Muscle layer of duodenum (tissue), 2 donors: ENCODE measurements at regions not wholly inside any gene's neighbourhood (a gene's known extent, or its start where the extent isn't known, plus 50 kb on each side); places are given as distances from the start of the nearest gene placed in this dataset.

Experiments used
- H3K27ac ChIP-seq: one replicate; pipeline ENCODE4 v1.7.0; 2013; ENCODE audit warnings: mild to moderate bottlenecking, low read length
- H3K27me3 ChIP-seq: one replicate; pipeline ENCODE4 v1.7.0; 2013; ENCODE audit warnings: low read depth, mild to moderate bottlenecking, control low read depth, low read length
- H3K36me3 ChIP-seq, 2 donors: one replicate each; pipeline ENCODE4 v1.7.0; 2013; ENCODE audit warnings: low read length in 2 of 2, control low read depth in 1 of 2, mild to moderate bottlenecking in 1 of 2; ENCODE audit not compliant: insufficient read depth in 2 of 2, control insufficient read depth in 1 of 2
- H3K4me1 ChIP-seq, 2 donors: one replicate each; pipeline ENCODE4 v1.7.0; 2013; ENCODE audit warnings: low read length in 2 of 2, mild to moderate bottlenecking in 2 of 2, control low read depth in 1 of 2, moderate library complexity in 1 of 2; ENCODE audit not compliant: insufficient read depth in 2 of 2, control insufficient read depth in 1 of 2
- H3K4me3 ChIP-seq, 2 donors: one replicate each; pipeline ENCODE4 v1.7.0; 2013; ENCODE audit warnings: low read length in 2 of 2, low read depth in 1 of 2, mild to moderate bottlenecking in 1 of 2
- H3K9me3 ChIP-seq, 2 donors: one replicate each; pipeline ENCODE4 v1.7.0; 2013; ENCODE audit warnings: low read length in 2 of 2, control low read depth in 1 of 2, mild to moderate bottlenecking in 1 of 2; ENCODE audit not compliant: control insufficient read depth in 1 of 2
- donor health status: healthy.

DNA sequence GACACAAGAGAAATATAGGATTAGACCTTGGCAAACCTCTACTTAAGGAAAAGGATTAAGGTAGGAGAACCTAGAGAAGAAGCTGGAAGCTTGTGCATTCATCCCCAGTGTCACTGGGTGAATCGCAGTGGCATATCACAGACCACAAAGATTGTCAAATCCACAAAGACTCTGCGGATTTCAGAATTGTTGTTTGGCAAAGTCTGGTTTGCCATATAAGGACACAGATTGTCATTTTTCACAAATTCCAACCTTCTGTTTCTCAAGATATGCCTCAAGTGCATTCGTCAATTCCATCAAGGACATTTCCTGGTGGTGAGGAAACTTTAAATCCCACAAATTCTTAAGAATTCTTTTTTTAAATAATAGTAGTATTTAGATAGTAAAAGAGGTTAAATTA, 395.1 kb upstream of the PAPPA start:
- Histone ChIP-seq H3K9me3 (no peaks in the 10 kb centered on the region), H3K27ac (no peak overlapping the region), H3K4me3 (no peak overlapping the region), H3K4me1 (no peaks in the 10 kb centered on the region), H3K36me3 (no peaks in the 10 kb centered on the region), H3K27me3 (no peaks in the 10 kb centered on the region)

DNA sequence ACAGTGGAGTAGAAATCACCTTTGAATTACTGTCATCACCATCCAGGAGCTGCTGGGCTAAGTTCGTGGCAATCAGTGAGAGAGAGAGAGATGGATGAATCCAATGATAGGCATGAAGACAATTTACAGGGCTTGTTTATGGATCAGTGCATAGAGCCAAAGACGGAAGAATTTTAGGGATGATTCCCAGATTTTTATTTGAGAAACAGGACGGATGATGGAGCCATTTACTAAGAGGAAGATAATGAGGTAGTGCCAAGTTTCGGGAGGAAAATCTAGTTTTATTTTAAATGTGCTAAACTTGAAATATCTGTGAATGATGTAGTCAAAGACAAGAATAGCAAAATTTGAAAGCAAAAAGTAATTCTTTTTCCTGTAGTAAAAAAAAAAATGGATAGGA, 394.2 kb upstream of the PAPPA start:
- H3K4me1 ChIP-seq: no peaks in the 10 kb centered on the region
- no peaks in the 10 kb centered on the region for H3K27me3 ChIP-seq
- H3K4me3 ChIP-seq: no peak overlapping the region
- H3K36me3 ChIP-seq: no peaks in the 10 kb centered on the region
- H3K9me3 ChIP-seq: no peaks in the 10 kb centered on the region
- no peak overlapping the region for H3K27ac ChIP-seq

DNA sequence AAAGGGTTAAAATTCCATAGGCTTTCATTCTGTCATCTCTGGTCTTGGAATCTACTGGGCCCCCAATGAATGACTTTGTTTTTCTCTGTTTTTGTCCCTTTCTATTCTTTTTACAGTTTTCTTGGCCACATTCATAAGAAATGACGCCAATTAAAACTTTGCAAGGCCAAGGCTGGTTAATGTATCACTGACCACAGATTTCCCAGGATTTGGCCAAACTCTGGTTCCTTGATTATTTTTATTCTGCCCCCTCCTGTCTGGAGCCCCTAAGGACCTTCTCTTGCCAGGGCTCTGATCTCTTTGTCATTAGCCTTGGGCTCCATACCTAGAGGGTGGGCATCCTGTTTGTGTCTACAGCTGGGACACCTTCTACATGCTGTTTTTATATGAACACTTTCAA, 388.9 kb upstream of the PAPPA start:
- no peaks in the 10 kb centered on the region for H3K4me1 ChIP-seq
- no peaks in the 10 kb centered on the region for H3K9me3 ChIP-seq
- no peaks in the 10 kb centered on the region for H3K36me3 ChIP-seq
- H3K27ac ChIP-seq: no peak overlapping the region
- H3K27me3 ChIP-seq: no peaks in the 10 kb centered on the region
- H3K4me3 ChIP-seq: no peak overlapping the region

DNA sequence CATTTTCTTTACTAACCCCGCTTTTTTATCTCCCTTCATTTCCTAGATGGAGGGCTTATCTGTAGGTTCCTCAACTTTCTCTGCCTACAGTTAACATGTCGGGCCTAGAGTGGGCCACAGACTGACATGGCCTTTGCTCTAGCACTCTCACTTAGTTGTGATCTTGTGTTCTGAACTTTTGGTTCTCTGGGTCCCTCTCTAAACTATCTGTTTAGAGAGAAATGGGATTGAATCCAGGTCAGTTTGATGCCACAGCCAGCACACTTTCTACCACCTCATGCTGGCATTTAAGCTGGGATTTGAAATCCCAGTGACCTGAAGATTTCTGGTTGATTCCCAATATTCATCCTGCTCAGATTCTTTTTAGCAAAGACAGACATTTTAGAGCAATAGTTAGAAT, 388.5 kb upstream of the PAPPA start:
- no peaks in the 10 kb centered on the region for H3K27me3 ChIP-seq
- no peaks in the 10 kb centered on the region for H3K36me3 ChIP-seq
- H3K4me1 ChIP-seq: no peaks in the 10 kb centered on the region
- no peak overlapping the region for H3K27ac ChIP-seq
- H3K9me3 ChIP-seq: peaks cover 0 to 1% of the 10 kb centered on the region in 2 donors
- H3K4me3 ChIP-seq: no peak overlapping the region

DNA sequence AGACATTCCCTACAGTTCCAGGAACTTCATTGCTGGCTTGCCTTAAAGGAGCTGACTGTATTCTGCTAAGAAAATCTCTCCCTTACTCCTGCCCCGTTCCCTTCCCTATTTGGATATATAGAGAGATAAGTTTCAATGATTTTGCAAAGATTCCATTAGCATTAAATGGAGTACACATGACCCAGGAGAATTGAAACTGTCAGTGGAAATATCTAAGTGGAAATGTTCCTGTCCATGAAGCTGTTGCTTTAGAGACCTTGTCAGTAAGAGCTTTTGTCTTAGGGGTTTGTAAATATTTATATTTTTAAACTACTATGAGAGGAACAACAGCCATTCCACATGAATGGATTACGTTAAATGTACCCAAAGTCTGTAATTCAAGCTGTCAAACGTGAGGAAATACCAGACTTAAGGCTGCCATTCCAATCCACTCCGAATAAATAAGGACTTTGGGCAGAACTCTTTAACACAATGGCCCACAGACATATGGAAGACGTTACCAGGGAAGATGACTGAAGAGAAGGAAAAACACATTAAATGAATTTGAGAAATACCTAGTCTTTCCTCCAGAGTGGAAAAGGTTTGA, 387.1 kb upstream of the PAPPA start:
- peaks cover 0 to 3% of the 10 kb centered on the region in 2 donors for H3K9me3 ChIP-seq
- H3K4me3 ChIP-seq: no peak overlapping the region

DNA sequence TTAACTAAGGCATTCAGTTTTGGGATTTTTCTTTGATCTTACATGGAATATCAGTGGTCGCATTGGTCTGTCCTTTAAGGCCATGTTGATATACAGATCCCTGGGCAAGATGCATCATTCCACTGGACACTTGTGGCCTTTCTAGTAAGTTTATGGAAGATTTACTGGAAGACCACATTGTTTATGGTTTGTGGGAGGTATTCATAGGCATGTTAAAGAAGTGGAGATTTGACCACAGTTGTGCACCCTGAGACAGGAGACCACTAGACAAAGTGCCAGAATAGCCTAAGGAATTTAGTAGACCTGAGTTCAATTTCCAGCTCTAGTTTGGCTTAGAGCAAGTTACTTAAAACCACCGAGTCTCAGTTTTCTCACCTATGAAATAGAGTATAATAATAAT, 383.1 kb upstream of the PAPPA start:
- Histone ChIP-seq H3K27ac (no peak overlapping the region), H3K4me1 (no peaks in the 10 kb centered on the region), H3K9me3 (peaks cover 0 to 3% of the 10 kb centered on the region in 2 donors), H3K27me3 (no peaks in the 10 kb centered on the region), H3K4me3 (no peak overlapping the region), H3K36me3 (no peaks in the 10 kb centered on the region)

More for the DNA sequence above, 387.1 kb upstream of the PAPPA start:
- no peaks in the 10 kb centered on the region for H3K27me3 ChIP-seq
- H3K36me3 ChIP-seq: no peaks in the 10 kb centered on the region
- no peak overlapping the region for H3K27ac ChIP-seq
- no peaks in the 10 kb centered on the region for H3K4me1 ChIP-seq

DNA sequence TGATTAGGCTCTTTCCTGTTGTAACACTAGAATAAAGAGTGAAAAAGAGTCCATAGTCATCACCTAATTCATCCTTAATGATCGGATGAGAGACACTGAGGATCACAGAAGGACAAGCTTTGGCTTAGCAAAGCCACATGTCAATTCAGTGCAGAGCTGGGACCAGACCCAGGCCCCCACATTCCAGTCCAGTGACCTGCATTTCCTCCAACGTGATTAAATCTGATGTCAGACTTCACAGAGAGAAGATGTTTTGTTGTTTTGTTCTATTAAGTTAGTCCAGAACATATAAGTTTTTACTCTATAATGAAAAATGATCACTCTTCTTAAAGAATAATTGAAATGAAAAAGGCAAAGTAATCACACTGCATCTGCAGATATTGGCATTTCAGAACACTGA, 377.9 kb upstream of the PAPPA start:
- H3K36me3 ChIP-seq: no peaks in the 10 kb centered on the region
- H3K27ac ChIP-seq: no peak overlapping the region
- H3K27me3 ChIP-seq: no peaks in the 10 kb centered on the region
- no peak overlapping the region for H3K4me3 ChIP-seq
- no peaks in the 10 kb centered on the region for H3K4me1 ChIP-seq
- no peaks in the 10 kb centered on the region for H3K9me3 ChIP-seq

DNA sequence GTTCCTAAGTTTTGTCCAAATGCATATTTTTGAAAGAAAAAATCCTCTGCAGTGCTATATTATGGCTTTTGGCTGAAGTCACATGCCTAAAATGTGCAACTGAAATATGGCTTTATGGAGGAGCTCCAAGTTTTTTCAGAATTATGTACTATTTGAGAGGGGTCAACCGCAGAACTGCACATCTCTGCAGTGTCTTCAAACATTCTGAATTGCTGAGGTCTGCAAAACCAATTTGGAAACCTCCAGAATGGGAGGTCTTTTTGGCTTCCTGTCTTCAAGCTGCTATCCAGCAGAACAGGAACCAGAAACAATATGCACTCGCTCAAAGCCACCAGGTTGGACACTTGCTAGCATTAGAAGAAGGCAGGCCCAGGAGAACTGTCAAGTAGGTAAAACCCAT, 376.0 kb upstream of the PAPPA start:
- H3K4me3 ChIP-seq: no peak overlapping the region

DNA sequence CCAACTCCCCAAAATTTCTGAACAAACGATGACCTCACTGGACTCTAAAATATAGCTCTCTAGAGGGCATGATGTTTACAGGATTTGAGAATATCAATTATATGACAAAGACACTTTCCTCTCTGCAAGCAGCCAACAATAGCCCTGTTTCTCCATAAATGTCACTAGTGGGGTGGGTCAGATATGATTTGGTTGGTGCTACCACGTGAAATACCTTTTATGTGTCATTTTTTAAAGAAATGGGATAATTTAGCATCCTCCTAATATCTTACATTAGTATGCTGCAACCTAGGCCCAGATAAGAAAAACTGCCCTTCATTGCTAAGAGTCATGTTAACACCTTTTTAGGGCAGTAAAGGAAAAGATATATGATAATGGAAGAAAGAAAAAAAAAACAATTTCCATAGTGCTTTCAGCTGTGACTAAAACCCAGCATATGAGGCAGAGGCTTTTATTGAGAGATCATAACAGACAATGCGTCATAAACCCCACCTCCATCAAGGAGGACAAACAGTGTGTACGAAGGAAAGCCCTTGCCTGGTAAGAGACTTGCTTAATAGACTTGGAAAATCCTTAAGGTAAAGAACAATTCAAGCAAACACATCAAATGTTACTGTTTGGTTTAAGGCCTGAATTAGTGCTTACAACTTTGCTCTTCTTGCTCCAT, 372.4 kb upstream of the PAPPA start:
- no peak overlapping the region for H3K27ac ChIP-seq
- H3K9me3 ChIP-seq: no peaks in the 10 kb centered on the region
- no peaks in the 10 kb centered on the region for H3K4me1 ChIP-seq
- H3K27me3 ChIP-seq: no peaks in the 10 kb centered on the region
- H3K36me3 ChIP-seq: no peaks in the 10 kb centered on the region
- H3K4me3 ChIP-seq: no peak overlapping the region

More for the DNA sequence above, 376.0 kb upstream of the PAPPA start:
- no peaks in the 10 kb centered on the region for H3K9me3 ChIP-seq
- no peaks in the 10 kb centered on the region for H3K4me1 ChIP-seq
- H3K27ac ChIP-seq: no peak overlapping the region
- H3K36me3 ChIP-seq: no peaks in the 10 kb centered on the region
- no peaks in the 10 kb centered on the region for H3K27me3 ChIP-seq

DNA sequence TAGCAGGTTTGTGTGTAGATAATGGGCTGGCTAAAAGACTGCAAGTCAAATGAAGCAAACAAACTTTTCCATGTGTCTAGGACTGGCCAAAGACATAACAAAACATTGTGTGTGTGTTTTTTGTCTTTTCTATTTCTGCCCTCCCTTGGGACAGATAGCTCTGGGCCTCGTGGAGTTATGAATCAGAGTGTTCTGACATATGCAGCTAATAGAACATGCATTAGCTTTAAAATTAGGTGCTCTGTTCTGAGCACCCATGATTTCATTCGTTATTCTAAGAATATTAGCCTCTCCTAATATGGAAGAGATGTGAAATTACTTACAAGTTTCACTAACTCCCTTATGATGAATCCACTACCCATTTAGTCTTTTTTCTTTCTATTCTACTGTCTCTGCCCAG, 367.3 kb upstream of the PAPPA start:
- no peak overlapping the region for H3K27ac ChIP-seq
- H3K4me1 ChIP-seq: no peaks in the 10 kb centered on the region
- H3K9me3 ChIP-seq: no peaks in the 10 kb centered on the region
- H3K27me3 ChIP-seq: no peaks in the 10 kb centered on the region
- no peaks in the 10 kb centered on the region for H3K36me3 ChIP-seq
- no peak overlapping the region for H3K4me3 ChIP-seq

DNA sequence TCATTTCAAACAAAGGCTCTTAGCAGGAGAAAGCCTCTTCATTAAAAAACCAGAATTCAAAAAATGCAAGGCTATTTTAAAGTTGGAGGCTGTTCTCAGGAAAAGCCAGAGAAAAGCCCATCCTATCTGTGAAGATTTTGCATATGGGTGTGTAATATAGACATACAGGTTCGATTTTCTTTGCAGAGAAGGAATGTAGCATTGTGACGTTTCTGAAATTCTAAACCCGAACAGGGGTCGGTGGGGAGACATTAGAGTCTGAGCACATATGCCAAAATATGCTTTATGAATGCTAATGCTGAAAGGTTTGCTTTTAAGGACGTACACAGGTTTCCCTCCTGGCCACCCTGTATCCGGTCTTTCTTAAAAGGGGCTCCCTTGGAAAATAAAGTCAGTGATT, 363.1 kb upstream of the PAPPA start:
- Histone ChIP-seq H3K27me3 (no peaks in the 10 kb centered on the region), H3K36me3 (no peaks in the 10 kb centered on the region), H3K9me3 (no peaks in the 10 kb centered on the region), H3K27ac (no peak overlapping the region), H3K4me1 (no peaks in the 10 kb centered on the region), H3K4me3 (no peak overlapping the region)

DNA sequence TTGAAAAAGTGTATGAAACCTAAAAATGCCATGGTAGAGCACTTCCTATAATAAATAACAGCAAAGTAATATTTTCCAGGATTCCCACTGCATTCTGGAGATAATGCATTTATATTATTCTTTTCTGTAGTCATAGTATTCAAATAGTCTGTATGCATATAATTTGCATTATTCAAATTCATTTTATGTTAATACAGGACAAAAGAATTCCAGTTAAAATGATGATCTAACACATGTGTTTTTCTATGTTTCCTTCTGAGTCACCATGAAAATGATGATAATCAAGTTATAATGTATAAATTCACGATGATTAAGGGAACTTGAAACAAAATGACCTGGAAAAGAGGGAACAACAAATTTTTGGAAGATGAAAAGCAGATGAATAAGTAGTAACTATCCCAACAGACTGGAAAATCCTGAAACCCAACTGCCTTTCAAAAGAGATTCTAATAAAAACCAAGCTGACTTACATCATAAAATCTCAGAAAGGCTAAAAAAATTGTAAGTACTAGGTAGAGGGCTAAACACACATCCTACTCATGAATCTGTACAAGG, 358.6 kb upstream of the PAPPA start:
- no peaks in the 10 kb centered on the region for H3K36me3 ChIP-seq
- H3K9me3 ChIP-seq: no peaks in the 10 kb centered on the region
- H3K27ac ChIP-seq: no peak overlapping the region
- H3K4me1 ChIP-seq: no peaks in the 10 kb centered on the region
- H3K27me3 ChIP-seq: no peaks in the 10 kb centered on the region
- no peak overlapping the region for H3K4me3 ChIP-seq
